ENCODE measurements at regions not wholly inside any gene's neighbourhood (a gene's known extent, or its start where the extent isn't known, plus 50 kb on each side); places are given as distances from the start of the nearest gene placed in this dataset.

- H3K9me3 Mint-ChIP-seq (ENCODE audit: insufficient read depth), result no peaks in the 10 kb centered on the region
- WGBS (ENCODE audit: insufficient coverage), result no CpG with 5 or more reads among the region's 1 CpG
- POLR2A ChIA-PET, result no interaction called here
- no peak overlapping the region for H3K4me2 ChIP-seq (replicated peaks; ENCODE audit: low read depth, low read length, poor library complexity, severe bottlenecking)
- ATAC-seq (ENCODE audit: low read depth) (no peak), DNase-seq (no peak)
- intact Hi-C loops (cut with micrococcal nuclease), result no loop called here
- H3K4me3 Mint-ChIP-seq, result no peak overlapping the region
- CTCF ChIA-PET, result no interaction called here
- no peak overlapping the region for H3K27ac ChIP-seq (ENCODE audit: low read length in 2 of 2)
- TF ChIP-seq CTCF (IDR thresholded peaks at IDR 0.05), result no peak
- no peak for TF ChIP-seq EZH2 (IDR thresholded peaks at IDR 0.05; ENCODE audit: borderline replicate concordance, insufficient read depth, low read depth, low read length, poor library complexity, severe bottlenecking)
- H3K27me3 Mint-ChIP-seq, result no peaks in the 10 kb centered on the region
- no peak overlapping the region for H2AFZ ChIP-seq (ENCODE audit: insufficient read depth, low read depth, low read length, poor library complexity, severe bottlenecking)
- no peaks in the 10 kb centered on the region for H3K79me2 ChIP-seq (ENCODE audit: control insufficient read depth, insufficient read depth, low read length)
- H3K27me3 ChIP-seq (replicated peaks in 1 of 4; ENCODE audit: control extremely low read depth in 1 of 4, control insufficient read depth in 3 of 4, insufficient read depth in 4 of 4, low read length in 3 of 4), result no peaks in the 10 kb centered on the region
- no peak overlapping the region for H3K4me3 ChIP-seq (ENCODE audit: control extremely low read depth in 1 of 5, extremely low read depth in 1 of 5, insufficient read depth in 1 of 5, low read depth in 2 of 5, low read length in 4 of 5)
- H3K9ac ChIP-seq (ENCODE audit: low read length), result no peak overlapping the region
- H3K36me3 ChIP-seq (replicated peaks in 1 of 2; ENCODE audit: control extremely low read depth in 1 of 2, control insufficient read depth in 1 of 2, extremely low read depth in 1 of 2, insufficient read depth in 2 of 2, low read length in 1 of 2), result no peaks in the 10 kb centered on the region
- no peaks in the 10 kb centered on the region for H4K20me1 ChIP-seq (ENCODE audit: control insufficient read depth, insufficient read depth, low read length, poor library complexity, severe bottlenecking)
- no peaks in the 10 kb centered on the region for H3K9me3 ChIP-seq (ENCODE audit: control extremely low read depth in 1 of 3, control insufficient read depth in 2 of 3, insufficient read depth in 1 of 3, low read length in 2 of 3)
- H3K27ac Mint-ChIP-seq, result no peak overlapping the region
- no peaks in the 10 kb centered on the region for H3K4me1 Mint-ChIP-seq
- no peaks in the 10 kb centered on the region for H3K4me1 ChIP-seq (ENCODE audit: control insufficient read depth in 2 of 2, insufficient read depth in 2 of 2, low read length in 2 of 2)
These were observed 440.2 kb downstream of the MBD2 start for GRCh38 chr18:53784253-53784652.

- POLR2A ChIA-PET, result no interaction called here
- Mint-ChIP-seq H3K27ac (no peak overlapping the region), H3K4me3 (no peak overlapping the region), H3K4me1 (no peaks in the 10 kb centered on the region), H3K9me3 (ENCODE audit: insufficient read depth) (no peaks in the 10 kb centered on the region), H3K27me3 (no peaks in the 10 kb centered on the region)
- H3K4me1 ChIP-seq (ENCODE audit: control insufficient read depth in 2 of 2, insufficient read depth in 2 of 2, low read length in 2 of 2), result no peaks in the 10 kb centered on the region
- WGBS (ENCODE audit: insufficient coverage), result no CpG with 5 or more reads among the region's 1 CpG
- no peak overlapping the region for H3K4me2 ChIP-seq (replicated peaks; ENCODE audit: low read depth, low read length, poor library complexity, severe bottlenecking)
- H2AFZ ChIP-seq (ENCODE audit: insufficient read depth, low read depth, low read length, poor library complexity, severe bottlenecking), result no peak overlapping the region
- no peak overlapping the region for H3K4me3 ChIP-seq (ENCODE audit: control extremely low read depth in 1 of 5, extremely low read depth in 1 of 5, insufficient read depth in 1 of 5, low read depth in 2 of 5, low read length in 4 of 5)
- TF ChIP-seq CTCF (IDR thresholded peaks at IDR 0.05), result no peak
- TF ChIP-seq EZH2 (IDR thresholded peaks at IDR 0.05; ENCODE audit: borderline replicate concordance, insufficient read depth, low read depth, low read length, poor library complexity, severe bottlenecking), result no peak
- intact Hi-C loops (cut with micrococcal nuclease), result no loop called here
- no peaks in the 10 kb centered on the region for H3K36me3 ChIP-seq (replicated peaks in 1 of 2; ENCODE audit: control extremely low read depth in 1 of 2, control insufficient read depth in 1 of 2, extremely low read depth in 1 of 2, insufficient read depth in 2 of 2, low read length in 1 of 2)
- ATAC-seq (ENCODE audit: low read depth) (no peak), DNase-seq (no peak)
- H3K27ac ChIP-seq (ENCODE audit: low read length in 2 of 2), result no peak overlapping the region
- CTCF ChIA-PET, result no interaction called here
- H3K9me3 ChIP-seq (ENCODE audit: control extremely low read depth in 1 of 3, control insufficient read depth in 2 of 3, insufficient read depth in 1 of 3, low read length in 2 of 3), result peaks cover 0 to 6% (median 0%) of the 10 kb centered on the region in 3 donors
- no peak overlapping the region for H3K9ac ChIP-seq (ENCODE audit: low read length)
- H4K20me1 ChIP-seq (ENCODE audit: control insufficient read depth, insufficient read depth, low read length, poor library complexity, severe bottlenecking), result no peaks in the 10 kb centered on the region
- no peaks in the 10 kb centered on the region for H3K27me3 ChIP-seq (replicated peaks in 1 of 4; ENCODE audit: control extremely low read depth in 1 of 4, control insufficient read depth in 3 of 4, insufficient read depth in 4 of 4, low read length in 3 of 4)
- H3K79me2 ChIP-seq (ENCODE audit: control insufficient read depth, insufficient read depth, low read length), result no peaks in the 10 kb centered on the region
These were observed 443.8 kb downstream of the MBD2 start for GRCh38 chr18:53780666-53781065.

Measured in B cell (primary cell).